ENCODE measurements at regions not wholly inside any gene's neighbourhood (a gene's known extent, or its start where the extent isn't known, plus 50 kb on each side); places are given as distances from the start of the nearest gene placed in this dataset.

- TF ChIP-seq, protein P1, sequence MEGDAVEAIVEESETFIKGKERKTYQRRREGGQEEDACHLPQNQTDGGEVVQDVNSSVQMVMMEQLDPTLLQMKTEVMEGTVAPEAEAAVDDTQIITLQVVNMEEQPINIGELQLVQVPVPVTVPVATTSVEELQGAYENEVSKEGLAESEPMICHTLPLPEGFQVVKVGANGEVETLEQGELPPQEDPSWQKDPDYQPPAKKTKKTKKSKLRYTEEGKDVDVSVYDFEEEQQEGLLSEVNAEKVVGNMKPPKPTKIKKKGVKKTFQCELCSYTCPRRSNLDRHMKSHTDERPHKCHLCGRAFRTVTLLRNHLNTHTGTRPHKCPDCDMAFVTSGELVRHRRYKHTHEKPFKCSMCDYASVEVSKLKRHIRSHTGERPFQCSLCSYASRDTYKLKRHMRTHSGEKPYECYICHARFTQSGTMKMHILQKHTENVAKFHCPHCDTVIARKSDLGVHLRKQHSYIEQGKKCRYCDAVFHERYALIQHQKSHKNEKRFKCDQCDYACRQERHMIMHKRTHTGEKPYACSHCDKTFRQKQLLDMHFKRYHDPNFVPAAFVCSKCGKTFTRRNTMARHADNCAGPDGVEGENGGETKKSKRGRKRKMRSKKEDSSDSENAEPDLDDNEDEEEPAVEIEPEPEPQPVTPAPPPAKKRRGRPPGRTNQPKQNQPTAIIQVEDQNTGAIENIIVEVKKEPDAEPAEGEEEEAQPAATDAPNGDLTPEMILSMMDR (conservative IDR thresholded peaks at IDR 0.05; ENCODE audit: low read length): no peak
- no peak for TF ChIP-seq EZH2phosphoT487 (IDR thresholded peaks at IDR 0.05; ENCODE audit: borderline replicate concordance, low read depth, low read length)
Measured at GRCh38 chr15:87167706-87168105, 1088.0 kb downstream of the AGBL1 start.

Data from OCI-LY7 (cell line).